Caco-2 (cell line): ENCODE measurements at regions not wholly inside any gene's neighbourhood (a gene's known extent, or its start where the extent isn't known, plus 50 kb on each side); places are given as distances from the start of the nearest gene placed in this dataset.

Experiments used
- BruUV-seq: library from RNA; stranded (reverse); fragments of 400-500 nt; replicated peaks from 2 replicates; lab custom pipeline; 2021; lab: Mats Ljungman, UMichigan
- CTCF ChIA-PET: fragments of 300-600 bp; sonication (Branson Sonifier 250); formaldehyde crosslinking; loops from one replicate; lab custom pipeline; 2022; ENCODE audit warnings: antibody characterized with exemption; lab: Charles Lee
- POLR2A ChIA-PET: fragments of 300-600 bp; sonication (Branson Sonifier 250); formaldehyde crosslinking; loops from one replicate; lab custom pipeline; 2022; ENCODE audit warnings: antibody characterized with exemption; lab: Charles Lee
- DNase-seq, 2 experiments: peaks; one replicate each; pipeline versions ENCODE4 v3.0.0 to v3.0.0-alpha.2; 2020 to 2022
- H3K27me3 ChIP-seq: replicated peaks from 2 replicates; pipeline ENCODE4 v1.6.0; 2011; ENCODE audit warnings: low read length; ENCODE audit not compliant: control insufficient read depth, insufficient read depth
- H3K36me3 ChIP-seq: 2 replicates; pipeline ENCODE4 v1.5.1; 2011; ENCODE audit warnings: low read length; ENCODE audit not compliant: control insufficient read depth, insufficient read depth
- H3K4me1 ChIP-seq: fragments of 250-450 bp; sonication (Bioruptor Pico); 2 replicates; pipeline ENCODE4 v1.5.1; 2020; ENCODE audit warnings: mild to moderate bottlenecking
- H3K4me3 ChIP-seq: 2 replicates; pipeline ENCODE4 v1.5.1; 2011; ENCODE audit warnings: low read depth, mild to moderate bottlenecking, control low read depth, low read length
- H3K9me3 ChIP-seq: fragments of 250-450 bp; sonication (Bioruptor Pico); 2 replicates; pipeline ENCODE4 v1.5.1; 2020; ENCODE audit warnings: mild to moderate bottlenecking, moderate library complexity
- H3K27ac Mint-ChIP-seq: one replicate; pipeline ENCODE4 v1.8.0; 2022; ENCODE audit warnings: mixed read lengths; ENCODE audit not compliant: unreplicated experiment
- H3K27me3 Mint-ChIP-seq: one replicate; pipeline ENCODE4 v1.8.0; 2022; ENCODE audit warnings: mixed read lengths; ENCODE audit not compliant: insufficient read depth, unreplicated experiment
- H3K36me3 Mint-ChIP-seq: one replicate; pipeline ENCODE4 v1.8.0; 2022; ENCODE audit warnings: mild to moderate bottlenecking, mixed read lengths; ENCODE audit not compliant: insufficient read depth, unreplicated experiment
- H3K4me1 Mint-ChIP-seq: one replicate; pipeline ENCODE4 v1.8.0; 2022; ENCODE audit warnings: low read depth, mixed read lengths; ENCODE audit not compliant: unreplicated experiment
- H3K4me3 Mint-ChIP-seq: one replicate; pipeline ENCODE4 v1.8.0; 2022; ENCODE audit warnings: mild to moderate bottlenecking, moderate library complexity, mixed read lengths; ENCODE audit not compliant: unreplicated experiment
- H3K9me3 Mint-ChIP-seq: one replicate; pipeline ENCODE4 v1.8.0; 2022; ENCODE audit warnings: mixed read lengths; ENCODE audit not compliant: unreplicated experiment
- CTCF ChIP-seq, 2 experiments: fragments of 200-600 bp in 1 of 2; IDR thresholded peaks; 1 replicate in 1 of 2; 2 replicates in 1 of 2; pipeline versions ENCODE4 v1.5.1 to v1.8.0; 2011 to 2022; ENCODE audit warnings: antibody characterized with exemption in 1 of 2, control low read depth in 1 of 2, inconsistent platforms in 1 of 2, low read depth in 1 of 2, low read length in 1 of 2, mild to moderate bottlenecking in 1 of 2, moderate library complexity in 1 of 2; ENCODE audit not compliant: insufficient read depth in 1 of 2, severe bottlenecking in 1 of 2, unreplicated experiment in 1 of 2
- intact Hi-C: fragments of 100-400 bp; cut with micrococcal nuclease; formaldehyde crosslinking; loops from one replicate; pipeline ENCODE4 v1.10.0; 2022; ENCODE audit not compliant: unreplicated experiment

GRCh38 chr5:56316299-56316994 is 83.3 kb upstream of the ANKRD55 start:
- Histone ChIP-seq H3K36me3 (no peaks in the 10 kb centered on the region), H3K9me3 (no peaks in the 10 kb centered on the region), H3K27me3 (no peaks in the 10 kb centered on the region), H3K4me1 (peaks cover 29% of the 10 kb centered on the region), H3K4me3 (no peak overlapping the region)
- intact Hi-C loops, result no loop called here
- H3K4me1 Mint-ChIP-seq, result peaks cover 24% of the 10 kb centered on the region
- ChIA-PET POLR2A (interaction anchor here (0.5 kb wide), 1 partner anchor 582 kb away, joined by 7 read pairs; no protein-coding TSS in a partner anchor), CTCF (no interaction called here)
- H3K4me3 Mint-ChIP-seq, result no peak overlapping the region
- no peak for DNase-seq
- peaks cover 3% of the 10 kb centered on the region for H3K36me3 Mint-ChIP-seq
- H3K27ac Mint-ChIP-seq, result no peak overlapping the region
- H3K27me3 Mint-ChIP-seq, result no peaks in the 10 kb centered on the region
- no TSS peak for BruUV-seq
- no peak for TF ChIP-seq CTCF (IDR thresholded peaks at IDR 0.05; ENCODE audit: insufficient read depth in 1 of 2, low read depth in 1 of 2, low read length in 1 of 2, severe bottlenecking in 1 of 2, unreplicated experiment in 1 of 2)
- no peaks in the 10 kb centered on the region for H3K9me3 Mint-ChIP-seq

GRCh38 chr5:56314529-56314928 is 81.4 kb upstream of the ANKRD55 start:
- CTCF ChIA-PET, result no interaction called here
- Histone ChIP-seq H3K9me3 (no peaks in the 10 kb centered on the region), H3K27me3 (no peaks in the 10 kb centered on the region)

GRCh38 chr5:56313596-56313995 is 80.5 kb upstream of the ANKRD55 start:
- no peak for TF ChIP-seq CTCF (IDR thresholded peaks at IDR 0.05; ENCODE audit: insufficient read depth in 1 of 2, low read depth in 1 of 2, low read length in 1 of 2, severe bottlenecking in 1 of 2, unreplicated experiment in 1 of 2)
- POLR2A ChIA-PET, result no interaction called here
- H3K27me3 Mint-ChIP-seq, result no peaks in the 10 kb centered on the region

More at GRCh38 chr5:56314529-56314928, 81.4 kb upstream of the ANKRD55 start:
- no peak overlapping the region for H3K27ac Mint-ChIP-seq
- BruUV-seq, result no TSS peak
- POLR2A ChIA-PET, result no interaction called here
- H3K4me3 Mint-ChIP-seq, result no peak overlapping the region
- Histone ChIP-seq H3K4me3 (no peak overlapping the region), H3K36me3 (no peaks in the 10 kb centered on the region), H3K4me1 (peaks cover 48% of the 10 kb centered on the region)
- intact Hi-C loops, result no loop called here
- H3K4me1 Mint-ChIP-seq, result peaks cover 41% of the 10 kb centered on the region
- DNase-seq, result no peak
- peaks cover 5% of the 10 kb centered on the region for H3K9me3 Mint-ChIP-seq
- peaks cover 14% of the 10 kb centered on the region for H3K36me3 Mint-ChIP-seq
- no peak for TF ChIP-seq CTCF (IDR thresholded peaks at IDR 0.05; ENCODE audit: insufficient read depth in 1 of 2, low read depth in 1 of 2, low read length in 1 of 2, severe bottlenecking in 1 of 2, unreplicated experiment in 1 of 2)
- no peaks in the 10 kb centered on the region for H3K27me3 Mint-ChIP-seq

More at GRCh38 chr5:56313596-56313995, 80.5 kb upstream of the ANKRD55 start:
- intact Hi-C loops, result no loop called here
- Histone ChIP-seq H3K27me3 (no peaks in the 10 kb centered on the region), H3K4me1 (peaks cover 57% of the 10 kb centered on the region), H3K4me3 (no peak overlapping the region), H3K36me3 (no peaks in the 10 kb centered on the region), H3K9me3 (0 out of 2 replicates have a peak, but pooled peaks cover 6% of the 10 kb centered on the region)
- BruUV-seq, result no TSS peak
- Mint-ChIP-seq H3K36me3 (peaks cover 14% of the 10 kb centered on the region), H3K27ac (peak overlapping the region; percentile 8), H3K4me1 (peaks cover 49% of the 10 kb centered on the region), H3K4me3 (no peak overlapping the region), H3K9me3 (peaks cover 15% of the 10 kb centered on the region)
- CTCF ChIA-PET, result no interaction called here
- no peak for DNase-seq
